ENCODE measurements at regions not wholly inside any gene's neighbourhood (a gene's known extent, or its start where the extent isn't known, plus 50 kb on each side); places are given as distances from the start of the nearest gene placed in this dataset.

- no peak for TF ChIP-seq EZH2 (IDR thresholded peaks at IDR 0.05; ENCODE audit: borderline replicate concordance, low read length)
- TF ChIP-seq, protein P1, sequence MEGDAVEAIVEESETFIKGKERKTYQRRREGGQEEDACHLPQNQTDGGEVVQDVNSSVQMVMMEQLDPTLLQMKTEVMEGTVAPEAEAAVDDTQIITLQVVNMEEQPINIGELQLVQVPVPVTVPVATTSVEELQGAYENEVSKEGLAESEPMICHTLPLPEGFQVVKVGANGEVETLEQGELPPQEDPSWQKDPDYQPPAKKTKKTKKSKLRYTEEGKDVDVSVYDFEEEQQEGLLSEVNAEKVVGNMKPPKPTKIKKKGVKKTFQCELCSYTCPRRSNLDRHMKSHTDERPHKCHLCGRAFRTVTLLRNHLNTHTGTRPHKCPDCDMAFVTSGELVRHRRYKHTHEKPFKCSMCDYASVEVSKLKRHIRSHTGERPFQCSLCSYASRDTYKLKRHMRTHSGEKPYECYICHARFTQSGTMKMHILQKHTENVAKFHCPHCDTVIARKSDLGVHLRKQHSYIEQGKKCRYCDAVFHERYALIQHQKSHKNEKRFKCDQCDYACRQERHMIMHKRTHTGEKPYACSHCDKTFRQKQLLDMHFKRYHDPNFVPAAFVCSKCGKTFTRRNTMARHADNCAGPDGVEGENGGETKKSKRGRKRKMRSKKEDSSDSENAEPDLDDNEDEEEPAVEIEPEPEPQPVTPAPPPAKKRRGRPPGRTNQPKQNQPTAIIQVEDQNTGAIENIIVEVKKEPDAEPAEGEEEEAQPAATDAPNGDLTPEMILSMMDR (conservative IDR thresholded peaks at IDR 0.05 in 1 of 2, IDR thresholded peaks at IDR 0.05 in 1 of 2; ENCODE audit: extremely low read depth in 1 of 2, insufficient read depth in 1 of 2, low read depth in 1 of 2, low read length in 2 of 2): no peak
Observed at GRCh38 chr3:174466471-174467054, 392.6 kb upstream of the NAALADL2 start.
